GM19351 (cell line): ENCODE measurements at regions not wholly inside any gene's neighbourhood (a gene's known extent, or its start where the extent isn't known, plus 50 kb on each side); places are given as distances from the start of the nearest gene placed in this dataset.

Experiments used
- ATAC-seq: cut with Tn5 transposase; IDR thresholded peaks from one replicate; pipeline ENCODE4 v1.9.1; 2021; ENCODE audit warnings: mild to moderate bottlenecking, moderate library complexity; ENCODE audit not compliant: unreplicated experiment

- ATAC-seq: no peak
These were observed 296.2 kb downstream of the HS3ST1 start for GRCh38 chr4:11132478-11132877.

- no peak for ATAC-seq
These were observed 297.2 kb downstream of the HS3ST1 start for GRCh38 chr4:11131491-11131890.

GRCh38 chr4:11130195-11130970, 298.3 kb downstream of the HS3ST1 start:
- no peak for ATAC-seq

GRCh38 chr4:11120435-11120834, 308.3 kb downstream of the HS3ST1 start:
- no peak for ATAC-seq

- ATAC-seq: no peak
These were observed 309.2 kb downstream of the HS3ST1 start for GRCh38 chr4:11119474-11119873.

GRCh38 chr4:11118513-11118912, 310.2 kb downstream of the HS3ST1 start:
- no peak for ATAC-seq

GRCh38 chr4:11116940-11117339, 311.8 kb downstream of the HS3ST1 start:
- no peak for ATAC-seq

GRCh38 chr4:11111876-11112275, 316.8 kb downstream of the HS3ST1 start:
- no peak for ATAC-seq

GRCh38 chr4:11111370-11111769, 317.3 kb downstream of the HS3ST1 start:
- no peak for ATAC-seq

- no peak for ATAC-seq
These were observed 321.9 kb downstream of the HS3ST1 start for GRCh38 chr4:11106759-11107158.

- ATAC-seq: peak; percentile 91
These were observed 322.5 kb downstream of the HS3ST1 start for GRCh38 chr4:11106190-11106589.

- ATAC-seq: no peak
These were observed 323.0 kb downstream of the HS3ST1 start for GRCh38 chr4:11105715-11106114.

GRCh38 chr4:11098461-11098860, 330.2 kb downstream of the HS3ST1 start:
- ATAC-seq: no peak

GRCh38 chr4:11097725-11098124, 331.0 kb downstream of the HS3ST1 start:
- ATAC-seq: no peak

GRCh38 chr4:11081006-11081405, 347.7 kb downstream of the HS3ST1 start:
- no peak for ATAC-seq

- ATAC-seq: no peak
These were observed 349.5 kb downstream of the HS3ST1 start for GRCh38 chr4:11079171-11079570.

GRCh38 chr4:11074581-11075241, 354.0 kb downstream of the HS3ST1 start:
- no peak for ATAC-seq

- ATAC-seq: no peak
These were observed 355.1 kb downstream of the HS3ST1 start for GRCh38 chr4:11073621-11074051.

- no peak for ATAC-seq
These were observed 355.7 kb downstream of the HS3ST1 start for GRCh38 chr4:11072999-11073398.

- ATAC-seq: peak; percentile 75
These were observed 356.2 kb downstream of the HS3ST1 start for GRCh38 chr4:11072463-11072862.

- no peak for ATAC-seq
These were observed 357.9 kb downstream of the HS3ST1 start for GRCh38 chr4:11070813-11071212.

GRCh38 chr4:11069581-11070211, 359.0 kb downstream of the HS3ST1 start:
- no peak for ATAC-seq
